Right renal cortex interstitium (tissue), 3 donors: ENCODE measurements at regions not wholly inside any gene's neighbourhood (a gene's known extent, or its start where the extent isn't known, plus 50 kb on each side); places are given as distances from the start of the nearest gene placed in this dataset.
A peak's percentile ranks its signal among the peaks of the same experiment; 100 is the strongest.
"Not testable (repeated sequence)": the region's sequence is repeated elsewhere in the genome, so short reads cannot be mapped to it uniquely, and the experiment has no call there.

Experiments
- DNase-seq, 3 donors: peaks; one replicate each; pipeline ENCODE4 v3.0.0-alpha.2; 2013; ENCODE audit warnings: low read depth in 3 of 3, low spot score in 2 of 3

DNA sequence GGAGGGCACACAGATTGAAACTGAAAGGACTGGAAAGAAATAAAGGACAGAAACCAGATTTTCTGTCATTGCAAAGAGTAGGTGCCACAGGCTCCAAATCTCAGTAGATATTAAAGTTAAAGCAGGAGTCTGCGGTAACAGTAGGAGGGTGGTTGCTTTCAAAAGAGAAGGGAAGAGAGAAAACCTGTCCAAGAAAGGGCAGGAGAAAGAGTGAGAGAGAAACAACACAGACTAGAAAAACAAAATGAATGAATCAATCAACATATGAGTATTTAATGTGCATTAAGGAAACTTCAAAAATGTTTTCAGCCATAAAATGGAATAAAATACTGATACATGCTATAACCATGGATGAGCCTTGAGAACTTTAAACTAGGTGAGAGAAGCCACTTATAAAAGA is 143.1 kb upstream of the CTAGE1 start:
- DNase-seq, result no peak

DNA sequence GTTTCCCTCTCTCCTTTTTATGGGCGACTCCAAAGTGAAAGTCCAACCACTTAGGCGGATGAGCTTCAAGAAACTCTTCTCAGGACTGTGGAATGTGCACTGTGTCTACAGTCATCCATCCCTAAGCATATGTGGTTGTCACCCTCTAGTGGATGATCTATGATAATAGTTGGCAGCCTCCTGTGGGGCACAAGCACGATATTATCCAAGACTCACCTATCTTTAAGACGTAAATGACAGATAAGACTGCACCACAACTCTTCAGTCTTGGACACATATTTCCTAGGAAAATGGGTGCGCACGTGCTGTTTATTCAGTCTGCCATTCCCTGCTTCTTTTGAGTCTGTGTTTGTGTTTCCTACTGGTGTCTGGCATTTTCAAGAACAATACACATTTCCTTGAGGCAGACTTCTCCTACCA is 145.5 kb upstream of the CTAGE1 start:
- peak in 2 of 3 donors; percentile 49 to 56 for DNase-seq

DNA sequence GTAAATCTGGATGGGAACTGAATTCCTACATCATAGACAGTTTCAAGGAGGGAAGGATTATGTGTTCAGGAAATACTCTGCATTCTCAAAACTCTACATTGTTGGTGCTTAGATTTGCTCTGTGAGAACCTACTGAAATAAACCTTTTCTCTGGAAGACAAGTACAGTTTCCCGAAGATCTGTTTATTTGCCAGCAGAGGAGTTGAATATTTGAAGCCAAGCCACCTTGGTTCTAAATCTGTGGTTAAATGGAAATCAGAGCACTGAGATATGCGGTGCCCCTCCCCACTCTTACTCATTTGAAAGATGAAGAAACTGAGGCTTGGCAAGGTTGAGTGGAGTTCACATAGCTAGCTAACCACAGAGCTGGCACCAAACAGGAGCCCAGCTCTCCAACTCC is 146.3 kb upstream of the CTAGE1 start:
- no peak for DNase-seq

DNA sequence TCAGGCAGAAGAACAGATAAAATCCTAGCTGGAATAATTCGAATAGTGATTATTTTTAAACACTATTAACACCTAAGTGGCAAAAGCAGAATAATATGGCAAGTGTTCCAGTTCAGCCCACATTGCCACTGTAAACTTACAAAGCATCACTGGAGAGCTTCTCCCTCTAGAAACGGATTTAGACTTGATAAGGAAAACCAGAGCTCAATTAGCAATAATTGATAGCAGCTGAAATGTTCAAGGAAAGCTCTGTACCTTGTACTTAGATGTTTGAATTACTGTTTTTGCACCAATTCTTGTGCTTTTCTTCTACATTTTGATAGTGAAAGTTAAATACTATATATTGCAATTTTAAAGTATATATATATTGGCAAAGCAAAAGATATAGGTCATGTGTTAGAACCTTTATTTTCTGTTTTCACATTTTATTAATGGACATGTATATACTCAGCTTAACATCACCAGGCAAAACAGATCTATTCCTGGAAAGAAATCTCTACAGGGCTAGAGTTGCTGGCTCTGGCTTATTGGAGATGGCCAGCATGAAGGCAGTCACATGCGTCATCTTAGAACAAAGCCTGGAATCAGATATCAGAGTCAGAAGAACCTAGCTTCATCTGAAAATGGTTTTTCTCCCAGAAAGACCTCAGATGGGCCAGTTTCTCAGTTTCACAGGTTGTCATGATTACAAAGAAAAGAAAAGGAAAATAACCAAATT is 149.1 kb upstream of the CTAGE1 start:
- no peak for DNase-seq

- DNase-seq, result no peak
These were observed 150.1 kb upstream of the CTAGE1 start for GRCh38 chr18:22567794-22568193.

DNA sequence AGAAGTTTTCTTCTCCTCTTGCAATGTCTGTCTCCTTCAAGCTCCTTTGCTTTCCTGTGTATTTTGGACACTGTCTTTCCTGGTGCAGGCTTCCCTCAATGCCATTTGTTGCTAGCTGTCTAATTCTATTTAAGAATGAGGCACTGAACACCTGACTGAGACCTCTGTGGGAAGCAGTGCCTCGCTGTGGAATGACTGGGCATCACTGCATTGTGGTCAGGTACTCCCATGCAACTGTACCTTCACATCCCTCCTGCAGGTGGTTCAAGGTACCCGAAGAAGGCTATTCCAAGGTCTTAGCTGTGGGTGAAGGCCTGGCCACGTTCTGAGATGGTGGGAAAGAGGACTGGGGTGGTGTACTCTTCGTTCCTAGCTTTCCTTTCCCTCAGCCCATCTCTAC is 152.8 kb upstream of the CTAGE1 start:
- DNase-seq, result no peak

- DNase-seq, result no peak
These were observed 154.6 kb upstream of the CTAGE1 start for GRCh38 chr18:22572341-22572740.

GRCh38 chr18:22579271-22579670 is 161.6 kb upstream of the CTAGE1 start:
- DNase-seq, result no peak

GRCh38 chr18:22585333-22585732 is 167.6 kb upstream of the CTAGE1 start:
- DNase-seq, result no peak

DNA sequence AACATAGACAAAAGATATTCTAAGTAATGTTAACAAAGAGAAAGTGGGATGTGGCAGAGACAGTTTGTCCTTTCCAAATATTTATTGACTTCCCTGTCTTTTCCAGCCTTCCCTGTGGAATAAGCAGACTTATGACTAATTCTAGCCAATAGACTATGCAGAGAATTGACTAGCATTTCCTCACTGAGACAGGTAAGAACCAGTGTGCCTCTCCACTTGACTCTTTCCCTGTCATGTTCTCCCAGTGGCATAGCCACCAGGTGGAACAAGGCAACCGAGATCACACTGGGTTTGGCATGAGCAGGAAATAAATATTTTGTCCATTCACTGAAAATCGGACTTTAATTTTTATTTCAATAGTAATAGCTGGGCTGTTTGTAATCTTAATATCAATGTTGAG is 168.1 kb upstream of the CTAGE1 start:
- no peak for DNase-seq

DNA sequence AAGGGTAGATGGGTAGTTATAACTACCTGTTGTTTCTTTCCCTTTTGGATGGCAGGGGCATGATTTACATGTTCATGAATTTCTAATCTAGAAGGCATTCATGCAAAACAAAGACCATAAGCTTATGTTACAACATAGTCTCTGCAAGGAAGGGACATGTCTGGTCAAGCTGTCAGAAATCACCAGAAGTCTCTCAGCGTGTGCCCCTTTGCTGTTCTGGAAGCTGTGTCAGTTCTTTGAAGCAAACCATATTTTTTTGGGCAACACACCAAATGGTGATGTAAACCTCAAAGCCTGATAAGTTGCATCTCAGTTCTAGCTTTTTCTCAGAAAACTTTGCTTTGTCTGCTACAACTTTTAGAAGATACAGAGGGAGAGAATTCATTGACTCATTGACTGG is 173.5 kb upstream of the CTAGE1 start:
- no peak for DNase-seq

DNA sequence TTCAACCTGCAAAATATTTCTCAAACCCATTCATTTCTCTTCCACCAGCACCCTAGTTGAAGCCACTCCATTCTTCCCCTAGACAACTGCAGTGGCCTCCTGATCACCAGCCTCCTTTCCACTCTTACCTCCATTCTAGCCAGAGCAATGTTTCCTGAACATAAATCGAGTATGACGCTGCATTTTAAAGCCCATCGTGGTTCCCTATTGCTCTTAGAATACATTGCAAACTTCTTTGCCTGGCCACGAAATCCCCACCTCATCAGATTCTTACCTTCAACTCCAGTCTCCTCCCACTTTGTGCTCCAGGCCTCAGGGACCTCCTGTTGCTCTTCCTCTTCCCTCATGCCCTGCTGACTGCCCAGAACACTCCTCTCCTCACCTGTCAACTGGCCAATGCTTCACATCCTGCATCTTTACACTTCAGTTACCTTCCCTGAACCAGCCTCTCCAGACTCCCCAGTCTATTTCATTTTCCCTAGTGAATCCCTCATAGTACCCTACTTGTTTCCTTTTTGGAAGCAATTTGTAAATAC is 176.5 kb upstream of the CTAGE1 start:
- DNase-seq, result no peak

- no peak for DNase-seq
These were observed 183.8 kb upstream of the CTAGE1 start for GRCh38 chr18:22601481-22601880.

DNA sequence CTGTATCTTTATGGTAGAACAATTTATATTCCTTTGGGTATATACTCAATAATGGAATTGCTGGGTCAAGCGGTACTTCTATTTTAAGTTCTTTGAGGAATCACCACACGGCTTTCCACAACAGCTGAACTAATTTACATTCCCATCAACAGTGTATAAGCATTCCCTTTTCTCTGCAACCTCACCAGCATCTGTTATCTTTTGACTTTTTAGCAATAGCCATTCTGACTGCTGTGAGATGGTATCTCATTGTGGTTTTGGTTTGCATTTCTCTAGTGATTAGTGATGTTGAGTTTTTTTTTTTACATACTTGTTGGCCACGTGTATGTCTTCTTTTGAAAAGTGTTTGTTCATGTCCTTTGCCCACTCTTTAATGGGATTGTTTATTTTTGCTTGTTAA is 184.7 kb upstream of the CTAGE1 start:
- DNase-seq, result not testable (repeated sequence)

GRCh38 chr18:22603902-22604301 is 186.2 kb upstream of the CTAGE1 start:
- no peak for DNase-seq

- peak; percentile 23 to 45 (median 44) for DNase-seq
These were observed 186.8 kb upstream of the CTAGE1 start for GRCh38 chr18:22604390-22604985.

DNA sequence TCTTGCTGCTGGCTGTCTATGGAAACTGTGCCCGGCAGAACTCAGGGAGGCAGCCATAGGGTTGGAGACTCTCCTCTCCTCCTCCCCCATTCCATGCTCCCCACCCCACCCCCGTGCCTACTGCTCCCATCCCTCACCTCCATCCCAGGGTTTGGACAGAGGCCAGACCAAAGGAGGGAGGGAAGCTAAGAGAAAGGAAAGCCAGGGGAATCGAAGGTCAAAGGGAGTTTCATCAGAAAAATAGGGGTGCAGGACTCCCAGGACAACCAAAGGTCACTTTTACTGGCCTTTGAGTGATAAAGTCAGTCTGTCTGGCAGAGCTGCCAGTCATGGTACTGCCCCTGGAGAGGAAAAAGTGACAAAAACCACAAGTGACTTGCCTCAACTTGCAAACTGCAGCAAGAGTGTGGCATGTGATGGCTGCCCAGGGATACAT is 187.3 kb upstream of the CTAGE1 start:
- DNase-seq, result no peak

DNA sequence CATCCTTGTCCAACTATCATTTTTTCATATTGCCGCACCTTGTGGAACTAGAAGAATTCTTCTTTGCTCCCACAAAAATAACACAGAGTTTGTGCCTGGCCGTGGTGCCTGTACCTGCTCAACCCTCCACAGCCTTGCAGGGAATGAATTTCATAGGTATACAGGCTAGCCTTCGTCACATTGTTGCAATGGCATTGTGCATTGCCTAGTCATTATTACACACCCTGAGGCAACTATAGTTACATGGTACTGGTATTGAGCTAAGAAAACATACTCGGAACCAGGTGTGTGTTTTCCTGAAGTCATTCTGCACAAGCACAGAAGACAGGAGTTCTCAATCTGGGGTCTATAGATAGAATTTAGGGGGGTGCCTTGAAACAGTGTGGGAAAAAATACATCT is 188.0 kb upstream of the CTAGE1 start:
- no peak for DNase-seq

DNA sequence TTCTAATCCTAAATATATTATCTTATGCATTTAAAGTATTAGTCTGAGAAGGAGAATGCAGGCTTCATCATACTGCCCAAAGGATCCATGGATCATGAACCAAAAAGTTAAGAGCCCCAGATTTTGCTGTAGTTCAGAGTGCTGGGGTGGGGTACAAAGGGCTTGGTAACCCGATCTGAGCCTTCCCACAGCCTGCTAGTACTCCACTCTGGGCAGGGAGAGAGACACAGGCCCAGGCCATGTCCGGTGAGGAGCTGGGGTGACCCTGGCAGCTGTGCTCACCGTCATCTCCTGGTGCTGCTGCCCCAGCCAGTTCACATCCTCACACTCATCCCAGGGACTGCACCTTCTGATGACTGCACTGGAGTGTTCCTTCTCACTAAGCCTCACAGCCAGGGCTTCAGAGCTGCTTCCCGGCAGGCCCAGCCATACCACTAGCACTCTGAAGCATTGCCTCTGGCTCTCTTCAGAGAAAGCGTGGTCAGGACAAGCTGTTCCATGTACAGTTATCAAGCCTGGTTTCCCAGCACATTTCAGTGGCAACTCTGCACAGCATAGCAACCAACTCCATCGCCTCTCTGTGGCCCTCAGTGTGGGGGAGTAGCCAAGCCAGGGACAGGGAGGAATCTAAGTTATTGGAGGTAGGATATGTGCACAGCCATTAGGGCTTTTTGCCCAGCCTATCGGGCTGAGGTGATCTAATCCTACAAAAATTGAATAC is 189.0 kb upstream of the CTAGE1 start:
- DNase-seq, result no peak

- no peak for DNase-seq
These were observed 189.5 kb upstream of the CTAGE1 start for GRCh38 chr18:22607284-22607635.

DNA sequence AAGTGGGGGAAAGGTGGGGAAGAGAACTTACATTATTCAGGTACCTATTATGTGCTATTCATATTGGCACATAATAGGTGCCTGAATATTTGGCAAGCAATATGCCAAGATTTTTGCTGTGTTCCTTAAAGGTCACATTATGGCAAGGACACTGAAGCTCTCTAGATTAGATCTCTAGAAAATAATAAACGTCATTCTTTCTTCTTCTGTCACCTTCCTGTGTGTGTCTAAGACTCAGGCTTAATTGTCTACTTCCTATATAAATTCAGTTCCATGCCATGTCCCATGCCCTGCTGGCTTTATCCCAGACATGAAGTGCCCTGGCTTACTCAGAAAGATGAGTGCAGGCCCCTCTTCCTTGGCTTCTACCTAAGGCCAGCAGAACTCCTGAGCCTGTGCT is 191.1 kb upstream of the CTAGE1 start:
- DNase-seq, result no peak

DNA sequence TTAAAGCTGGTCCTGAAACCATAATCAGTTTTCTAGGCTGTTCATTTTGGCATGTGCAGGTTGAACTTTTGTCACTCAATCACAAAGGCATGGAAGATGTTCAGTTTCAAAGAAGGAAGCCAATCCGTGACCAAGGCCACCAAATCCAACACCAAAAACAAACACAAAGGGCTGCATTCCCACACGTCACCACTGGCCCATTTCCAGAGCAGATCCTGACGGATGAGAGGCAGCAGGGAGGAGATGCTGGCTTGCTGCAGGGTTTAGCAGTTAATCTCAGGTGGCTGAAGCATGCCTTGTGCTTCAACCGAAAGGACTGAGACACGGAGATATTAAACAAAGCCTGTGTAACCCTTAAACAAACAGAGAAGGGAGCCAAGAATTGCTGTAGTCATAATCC is 191.9 kb upstream of the CTAGE1 start:
- no peak for DNase-seq
